PC-3 (cell line): ENCODE measurements at regions not wholly inside any gene's neighbourhood (a gene's known extent, or its start where the extent isn't known, plus 50 kb on each side); places are given as distances from the start of the nearest gene placed in this dataset.

Source experiments
- EZH2 ChIP-seq: fragments of 300-600 bp; sonication (generic); IDR thresholded peaks from one replicate; pipeline ENCODE4 v1.6.1; 2017; ENCODE audit warnings: antibody characterized with exemption, mild to moderate bottlenecking, low read length; ENCODE audit not compliant: unreplicated experiment
- TF ChIP-seq, protein P1 (sequence below): fragments of 300-600 bp; sonication (generic); conservative IDR thresholded peaks from 2 replicates; pipeline ENCODE4 v1.5.1; 2017; ENCODE audit warnings: antibody characterized with exemption, low read depth, mild to moderate bottlenecking, low read length

DNA sequence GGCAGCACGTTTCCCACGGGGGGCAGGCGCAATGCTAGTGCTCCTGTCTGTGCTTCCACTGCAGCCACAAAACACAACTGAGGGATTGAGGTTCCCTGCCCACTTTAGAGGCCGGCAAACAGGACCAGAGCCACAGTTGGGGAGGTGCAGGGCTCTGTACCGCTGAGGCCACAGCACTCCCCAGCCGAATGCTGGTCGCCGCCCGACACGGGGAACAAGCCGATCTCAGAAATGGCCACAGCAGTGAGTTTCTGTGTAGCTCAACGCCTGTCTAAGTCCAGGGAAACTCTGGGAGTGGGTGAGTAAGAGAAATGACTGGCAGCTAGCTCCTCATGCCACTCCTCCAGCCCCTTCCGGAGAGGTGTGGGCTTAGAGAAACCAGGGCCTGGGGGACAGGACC, 194.0 kb upstream of the VWC2 start:
- TF ChIP-seq, protein P1, sequence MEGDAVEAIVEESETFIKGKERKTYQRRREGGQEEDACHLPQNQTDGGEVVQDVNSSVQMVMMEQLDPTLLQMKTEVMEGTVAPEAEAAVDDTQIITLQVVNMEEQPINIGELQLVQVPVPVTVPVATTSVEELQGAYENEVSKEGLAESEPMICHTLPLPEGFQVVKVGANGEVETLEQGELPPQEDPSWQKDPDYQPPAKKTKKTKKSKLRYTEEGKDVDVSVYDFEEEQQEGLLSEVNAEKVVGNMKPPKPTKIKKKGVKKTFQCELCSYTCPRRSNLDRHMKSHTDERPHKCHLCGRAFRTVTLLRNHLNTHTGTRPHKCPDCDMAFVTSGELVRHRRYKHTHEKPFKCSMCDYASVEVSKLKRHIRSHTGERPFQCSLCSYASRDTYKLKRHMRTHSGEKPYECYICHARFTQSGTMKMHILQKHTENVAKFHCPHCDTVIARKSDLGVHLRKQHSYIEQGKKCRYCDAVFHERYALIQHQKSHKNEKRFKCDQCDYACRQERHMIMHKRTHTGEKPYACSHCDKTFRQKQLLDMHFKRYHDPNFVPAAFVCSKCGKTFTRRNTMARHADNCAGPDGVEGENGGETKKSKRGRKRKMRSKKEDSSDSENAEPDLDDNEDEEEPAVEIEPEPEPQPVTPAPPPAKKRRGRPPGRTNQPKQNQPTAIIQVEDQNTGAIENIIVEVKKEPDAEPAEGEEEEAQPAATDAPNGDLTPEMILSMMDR, result no peak
- no peak for TF ChIP-seq EZH2
